Transverse colon (tissue), 4 donors: ENCODE measurements at regions not wholly inside any gene's neighbourhood (a gene's known extent, or its start where the extent isn't known, plus 50 kb on each side); places are given as distances from the start of the nearest gene placed in this dataset.

Experiments
- POLR2AphosphoS5 ChIP-seq, 3 donors: sonication (generic); formaldehyde crosslinking; IDR thresholded peaks; one replicate each; pipeline ENCODE4 v1.6.1; 2016; ENCODE audit warnings: antibody characterized with exemption in 3 of 3
- TF ChIP-seq, protein P1 (sequence below), 5 experiments: fragments of 200-600 bp in 3 of 5; fragments of 450-650 bp in 2 of 5; sonication (generic) in 3 of 5; IDR thresholded peaks; 1 replicate in 2 of 5; 2 replicates in 3 of 5; pipeline ENCODE4 v1.5.1; 2016 to 2017; ENCODE audit warnings: antibody characterized with exemption in 5 of 5, inconsistent platforms in 3 of 5, mild to moderate bottlenecking in 2 of 5, moderate library complexity in 1 of 5

DNA sequence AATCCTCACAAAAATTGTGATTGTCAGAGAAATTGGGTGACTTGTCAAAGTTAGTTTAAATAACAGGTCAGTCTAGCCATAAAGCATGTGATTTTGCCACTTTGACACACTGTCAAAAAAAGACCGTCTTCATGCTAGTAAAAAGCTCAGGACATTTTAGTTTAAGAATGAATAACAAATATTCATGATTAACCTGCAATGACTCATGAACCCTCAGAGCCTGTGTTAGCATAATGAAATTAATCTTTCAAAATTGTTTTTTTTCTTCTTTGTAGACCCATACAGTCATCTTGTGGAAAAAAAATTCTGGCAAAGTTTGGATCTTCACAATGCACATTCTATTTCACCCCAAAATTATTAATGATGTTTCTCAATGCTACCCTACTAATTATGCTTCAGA is 255.2 kb upstream of the POT1 start:
- TF ChIP-seq, protein P1, sequence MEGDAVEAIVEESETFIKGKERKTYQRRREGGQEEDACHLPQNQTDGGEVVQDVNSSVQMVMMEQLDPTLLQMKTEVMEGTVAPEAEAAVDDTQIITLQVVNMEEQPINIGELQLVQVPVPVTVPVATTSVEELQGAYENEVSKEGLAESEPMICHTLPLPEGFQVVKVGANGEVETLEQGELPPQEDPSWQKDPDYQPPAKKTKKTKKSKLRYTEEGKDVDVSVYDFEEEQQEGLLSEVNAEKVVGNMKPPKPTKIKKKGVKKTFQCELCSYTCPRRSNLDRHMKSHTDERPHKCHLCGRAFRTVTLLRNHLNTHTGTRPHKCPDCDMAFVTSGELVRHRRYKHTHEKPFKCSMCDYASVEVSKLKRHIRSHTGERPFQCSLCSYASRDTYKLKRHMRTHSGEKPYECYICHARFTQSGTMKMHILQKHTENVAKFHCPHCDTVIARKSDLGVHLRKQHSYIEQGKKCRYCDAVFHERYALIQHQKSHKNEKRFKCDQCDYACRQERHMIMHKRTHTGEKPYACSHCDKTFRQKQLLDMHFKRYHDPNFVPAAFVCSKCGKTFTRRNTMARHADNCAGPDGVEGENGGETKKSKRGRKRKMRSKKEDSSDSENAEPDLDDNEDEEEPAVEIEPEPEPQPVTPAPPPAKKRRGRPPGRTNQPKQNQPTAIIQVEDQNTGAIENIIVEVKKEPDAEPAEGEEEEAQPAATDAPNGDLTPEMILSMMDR (IDR thresholded peaks at IDR 0.05) = no peak
- TF ChIP-seq POLR2AphosphoS5 (IDR thresholded peaks at IDR 0.05) = no peak
